ENCODE measurements at regions not wholly inside any gene's neighbourhood (a gene's known extent, or its start where the extent isn't known, plus 50 kb on each side); places are given as distances from the start of the nearest gene placed in this dataset.

- Histone ChIP-seq H2AFZ (ENCODE audit: low read length) (no peak overlapping the region), H3K79me2 (ENCODE audit: low read length) (no peaks in the 10 kb centered on the region), H3K4me1 (ENCODE audit: insufficient read depth, low read length) (no peaks in the 10 kb centered on the region), H3K4me3 (ENCODE audit: low read length) (no peak overlapping the region), H3F3A (ENCODE audit: low read length, unreplicated experiment) (no peaks in the 10 kb centered on the region), H3K9ac (ENCODE audit: low read length) (no peak overlapping the region), H3K27ac (ENCODE audit: low read length) (no peak overlapping the region), H3K9me3 (ENCODE audit: low read length) (no peaks in the 10 kb centered on the region), H3K27me3 (ENCODE audit: low read length) (peaks cover 62% of the 10 kb centered on the region), H3K9me2 (replicated peaks; ENCODE audit: low read length) (no peaks in the 10 kb centered on the region), H3K4me2 (ENCODE audit: low read length) (no peak overlapping the region), H3K36me3 (ENCODE audit: low read depth, low read length) (no peaks in the 10 kb centered on the region), H4K20me1 (ENCODE audit: low read length) (no peaks in the 10 kb centered on the region)
- POLR2A ChIA-PET (ENCODE audit: unreplicated experiment) = no interaction called here
- CTCF ChIA-PET = no interaction called here
- intact Hi-C loops (cut with micrococcal nuclease) = no loop called here
- ATAC-seq (no peak), DNase-seq (no peak)
- no peak for TF ChIP-seq EZH2 (IDR thresholded peaks at IDR 0.05; ENCODE audit: low read length, unreplicated experiment)
- TF ChIP-seq CTCF (conservative IDR thresholded peaks at IDR 0.05; ENCODE audit: low read depth, low read length) = no peak
- TF ChIP-seq EZH2phosphoT487 (IDR thresholded peaks at IDR 0.05; ENCODE audit: borderline replicate concordance, low read length) = no peak
- BruUV-seq (replicated peaks) = no TSS peak
These were observed 119.3 kb upstream of the TCERG1L start for GRCh38 chr10:131430716-131431412.

GRCh38 chr10:131431533-131431932 is 120.0 kb upstream of the TCERG1L start:
- H3K27ac ChIP-seq (ENCODE audit: low read length) = no peak overlapping the region
- POLR2A ChIA-PET (ENCODE audit: unreplicated experiment) = no interaction called here
- H3K9me2 ChIP-seq (replicated peaks; ENCODE audit: low read length) = no peaks in the 10 kb centered on the region
- no peak overlapping the region for H3K9ac ChIP-seq (ENCODE audit: low read length)
- CTCF ChIA-PET = no interaction called here
- no peaks in the 10 kb centered on the region for H4K20me1 ChIP-seq (ENCODE audit: low read length)
- DNase-seq (no peak), ATAC-seq (no peak)
- no peaks in the 10 kb centered on the region for H3F3A ChIP-seq (ENCODE audit: low read length, unreplicated experiment)
- no peaks in the 10 kb centered on the region for H3K4me1 ChIP-seq (ENCODE audit: insufficient read depth, low read length)
- peaks cover 62% of the 10 kb centered on the region for H3K27me3 ChIP-seq (ENCODE audit: low read length)
- H3K4me3 ChIP-seq (ENCODE audit: low read length) = no peak overlapping the region
- no peaks in the 10 kb centered on the region for H3K79me2 ChIP-seq (ENCODE audit: low read length)
- H2AFZ ChIP-seq (ENCODE audit: low read length) = no peak overlapping the region
- intact Hi-C loops (cut with micrococcal nuclease) = no loop called here
- no TSS peak for BruUV-seq (replicated peaks)
- no peaks in the 10 kb centered on the region for H3K9me3 ChIP-seq (ENCODE audit: low read length)
- no peak overlapping the region for H3K4me2 ChIP-seq (ENCODE audit: low read length)
- TF ChIP-seq EZH2phosphoT487 (IDR thresholded peaks at IDR 0.05; ENCODE audit: borderline replicate concordance, low read length) = no peak
- no peak for TF ChIP-seq EZH2 (IDR thresholded peaks at IDR 0.05; ENCODE audit: low read length, unreplicated experiment)
- TF ChIP-seq CTCF (conservative IDR thresholded peaks at IDR 0.05; ENCODE audit: low read depth, low read length) = no peak
- no peaks in the 10 kb centered on the region for H3K36me3 ChIP-seq (ENCODE audit: low read depth, low read length)

GRCh38 chr10:131431978-131432690 is 120.6 kb upstream of the TCERG1L start:
- H3K9ac ChIP-seq (ENCODE audit: low read length) = no peak overlapping the region
- no peak for TF ChIP-seq EZH2 (IDR thresholded peaks at IDR 0.05; ENCODE audit: low read length, unreplicated experiment)
- TF ChIP-seq EZH2phosphoT487 (IDR thresholded peaks at IDR 0.05; ENCODE audit: borderline replicate concordance, low read length) = no peak
- TF ChIP-seq CTCF (conservative IDR thresholded peaks at IDR 0.05; ENCODE audit: low read depth, low read length) = no peak
- H3F3A ChIP-seq (ENCODE audit: low read length, unreplicated experiment) = no peaks in the 10 kb centered on the region
- intact Hi-C loops (cut with micrococcal nuclease) = no loop called here
- no peak for ATAC-seq
- peaks cover 62% of the 10 kb centered on the region for H3K27me3 ChIP-seq (ENCODE audit: low read length)
- H2AFZ ChIP-seq (ENCODE audit: low read length) = no peak overlapping the region
- BruUV-seq (replicated peaks) = no TSS peak
- no peak overlapping the region for H3K27ac ChIP-seq (ENCODE audit: low read length)
- POLR2A ChIA-PET (ENCODE audit: unreplicated experiment) = no interaction called here
- H3K36me3 ChIP-seq (ENCODE audit: low read depth, low read length) = no peaks in the 10 kb centered on the region
- H3K4me2 ChIP-seq (ENCODE audit: low read length) = no peak overlapping the region
- H3K9me2 ChIP-seq (replicated peaks; ENCODE audit: low read length) = no peaks in the 10 kb centered on the region
- no peak overlapping the region for H3K4me3 ChIP-seq (ENCODE audit: low read length)
- H3K79me2 ChIP-seq (ENCODE audit: low read length) = no peaks in the 10 kb centered on the region
- no peak for DNase-seq
- H3K4me1 ChIP-seq (ENCODE audit: insufficient read depth, low read length) = no peaks in the 10 kb centered on the region
- no peaks in the 10 kb centered on the region for H3K9me3 ChIP-seq (ENCODE audit: low read length)
- CTCF ChIA-PET = no interaction called here
- no peaks in the 10 kb centered on the region for H4K20me1 ChIP-seq (ENCODE audit: low read length)
